H1 (cell line): ENCODE measurements at regions not wholly inside any gene's neighbourhood (a gene's known extent, or its start where the extent isn't known, plus 50 kb on each side); places are given as distances from the start of the nearest gene placed in this dataset.

Source experiments
- CTCF ChIA-PET: fragments of 300-600 bp; sonication (Branson Sonifier 250); formaldehyde crosslinking; loops from one replicate; lab custom pipeline; 2021; ENCODE audit not compliant: partially characterized antibody; lab: Charles Lee
- POLR2A ChIA-PET: fragments of 300-600 bp; sonication (Branson Sonifier 250); formaldehyde crosslinking; loops from one replicate; lab custom pipeline; 2021; ENCODE audit warnings: inconsistent platforms; ENCODE audit not compliant: partially characterized antibody; lab: Charles Lee
- DNase-seq, 2 experiments: peaks; one replicate each; pipeline versions ENCODE4 v3.0.0 to v3.0.0-alpha.2; 2010 to 2022; ENCODE audit warnings: low spot score in 2 of 2, low read depth in 1 of 2, mixed read lengths in 1 of 2
- FAIRE-seq: peaks from 2 replicates; lab custom pipeline; 2011; peaks lifted over from hg19 to GRCh38; lab: Jason Lieb, UNC
- H2AFZ ChIP-seq: 2 replicates; pipeline ENCODE4 v1.8.1; 2012; ENCODE audit warnings: low read length, inconsistent platforms
- H2AK5ac ChIP-seq: 2 replicates; pipeline ENCODE4 v1.6.1; 2013; ENCODE audit warnings: low read depth, low read length
- H2BK120ac ChIP-seq: replicated peaks from 2 replicates; pipeline ENCODE3; 2013; ENCODE audit warnings: low read depth, low read length, inconsistent platforms
- H2BK12ac ChIP-seq: 2 replicates; pipeline ENCODE4 v1.6.1; 2013; ENCODE audit warnings: low read depth, low read length
- H2BK15ac ChIP-seq: 2 replicates; pipeline ENCODE4 v1.6.1; 2013; ENCODE audit warnings: low read length
- H2BK20ac ChIP-seq: 2 replicates; pipeline ENCODE4 v1.6.1; 2013; ENCODE audit warnings: low read length
- H2BK5ac ChIP-seq: 2 replicates; pipeline ENCODE4 v1.6.1; 2013; ENCODE audit warnings: low read depth, low read length
- H3K14ac ChIP-seq: 2 replicates; pipeline ENCODE4 v1.6.1; 2013; ENCODE audit warnings: inconsistent platforms; ENCODE audit not compliant: insufficient read length
- H3K18ac ChIP-seq: 2 replicates; pipeline ENCODE4 v1.6.1; 2013; ENCODE audit warnings: low read length; ENCODE audit errors: extremely low read depth
- H3K23ac ChIP-seq: 2 replicates; pipeline ENCODE4 v1.6.1; 2013; ENCODE audit warnings: inconsistent platforms; ENCODE audit not compliant: insufficient read length
- H3K23me2 ChIP-seq: 2 replicates; pipeline ENCODE4 v1.6.1; 2013; ENCODE audit warnings: low read depth, low read length
- H3K27ac ChIP-seq: 2 replicates; pipeline ENCODE4 v1.6.1; 2011; ENCODE audit warnings: low read depth, low read length, inconsistent platforms
- H3K27me3 ChIP-seq, 4 experiments: replicated peaks in 1 of 4; 1 replicate in 1 of 4; 2 replicates in 3 of 4; pipeline versions ENCODE4 v1.6.1 to v1.8.1; 2011 to 2013; ENCODE audit warnings: low read length in 3 of 4, mild to moderate bottlenecking in 3 of 4, inconsistent platforms in 2 of 4, mixed read lengths in 2 of 4, moderate library complexity in 1 of 4; ENCODE audit not compliant: control insufficient read depth in 3 of 4, insufficient read depth in 3 of 4; ENCODE audit errors: extremely low read depth in 1 of 4
- H3K36me3 ChIP-seq, 4 experiments: 2 replicates each; pipeline versions ENCODE4 v1.6.1 to v1.8.1; 2011 to 2013; ENCODE audit warnings: mild to moderate bottlenecking in 4 of 4, low read length in 3 of 4, moderate library complexity in 2 of 4, control low read depth in 1 of 4, inconsistent platforms in 1 of 4; ENCODE audit not compliant: insufficient read depth in 4 of 4, control insufficient read depth in 2 of 4
- H3K4ac ChIP-seq: replicated peaks from 2 replicates; pipeline ENCODE3; 2013; ENCODE audit warnings: low read length, low read depth, mixed read lengths, inconsistent platforms; ENCODE audit not compliant: insufficient read length
- H3K4me1 ChIP-seq, 4 experiments: replicated peaks in 1 of 4; 1 replicate in 1 of 4; 2 replicates in 3 of 4; pipeline versions ENCODE4 v1.6.1 to v1.8.1; 2011 to 2013; ENCODE audit warnings: low read length in 3 of 4, inconsistent platforms in 2 of 4, mixed read lengths in 1 of 4; ENCODE audit not compliant: insufficient read depth in 4 of 4, control insufficient read depth in 3 of 4
- H3K4me2 ChIP-seq, 2 experiments: 2 replicates each; pipeline versions ENCODE4 v1.6.1 to v1.8.1; 2011 to 2013; ENCODE audit warnings: low read depth in 2 of 2, low read length in 2 of 2, control low read depth in 1 of 2, inconsistent platforms in 1 of 2, mild to moderate bottlenecking in 1 of 2; ENCODE audit not compliant: insufficient read depth in 1 of 2
- H3K4me3 ChIP-seq, 4 experiments: fragments of 200-600, 300-600 bp in 1 of 4; sonication (generic), shearing (Covaris generic), sonication (Bioruptor Twin) in 1 of 4; 2 replicates each; pipeline versions ENCODE4 v1.5.1 to v1.8.1; 2011 to 2016; ENCODE audit warnings: low read length in 4 of 4, low read depth in 3 of 4, control low read depth in 2 of 4, inconsistent platforms in 2 of 4, mild to moderate bottlenecking in 2 of 4, mixed read lengths in 1 of 4, moderate library complexity in 1 of 4; ENCODE audit not compliant: insufficient read depth in 2 of 4; ENCODE audit errors: extremely low read depth in 1 of 4
- H3K56ac ChIP-seq: replicated peaks from 2 replicates; pipeline ENCODE3; 2013; ENCODE audit warnings: low read depth, mild to moderate bottlenecking, mixed read lengths, low read length, inconsistent platforms; ENCODE audit not compliant: insufficient read length
- H3K79me1 ChIP-seq: 2 replicates; pipeline ENCODE4 v1.6.1; 2013; ENCODE audit warnings: low read depth, low read length, control low read depth
- H3K79me2 ChIP-seq, 2 experiments: 2 replicates each; pipeline versions ENCODE4 v1.6.1 to v1.8.1; 2012 to 2013; ENCODE audit warnings: low read length in 2 of 2, mild to moderate bottlenecking in 2 of 2, inconsistent platforms in 1 of 2; ENCODE audit not compliant: insufficient read depth in 2 of 2, control insufficient read depth in 1 of 2
- H3K9ac ChIP-seq, 4 experiments: replicated peaks in 1 of 4; 1 replicate in 1 of 4; 2 replicates in 3 of 4; pipeline versions ENCODE4 v1.6.1 to v1.8.1; 2011 to 2013; ENCODE audit warnings: low read depth in 3 of 4, low read length in 3 of 4, control low read depth in 2 of 4, mild to moderate bottlenecking in 2 of 4, moderate library complexity in 2 of 4, inconsistent platforms in 1 of 4; ENCODE audit errors: extremely low read depth in 1 of 4
- H3K9me3 ChIP-seq, 2 experiments: 2 replicates each; pipeline versions ENCODE4 v1.6.1 to v1.8.1; 2012 to 2013; ENCODE audit warnings: mild to moderate bottlenecking in 2 of 2, moderate library complexity in 2 of 2, control low read depth in 1 of 2, inconsistent platforms in 1 of 2, low read depth in 1 of 2, low read length in 1 of 2, mixed read lengths in 1 of 2; ENCODE audit not compliant: insufficient read depth in 2 of 2
- H4K20me1 ChIP-seq, 2 experiments: replicated peaks in 1 of 2; 2 replicates each; pipeline versions ENCODE3 to v1.8.1; 2011 to 2013; ENCODE audit warnings: inconsistent platforms in 2 of 2, low read length in 2 of 2, mild to moderate bottlenecking in 1 of 2; ENCODE audit not compliant: insufficient read depth in 2 of 2, control insufficient read depth in 1 of 2
- H4K5ac ChIP-seq: 2 replicates; pipeline ENCODE4 v1.6.1; 2013; ENCODE audit warnings: low read length, low read depth, mixed read lengths, inconsistent platforms; ENCODE audit not compliant: insufficient read length
- H4K8ac ChIP-seq: 2 replicates; pipeline ENCODE4 v1.8.0; 2013; ENCODE audit warnings: mild to moderate bottlenecking, moderate library complexity, low read length, inconsistent platforms; ENCODE audit not compliant: insufficient read depth; ENCODE audit errors: extremely low read depth
- H4K91ac ChIP-seq: replicated peaks from 2 replicates; pipeline ENCODE3; 2013; ENCODE audit warnings: low read length, mixed read lengths, inconsistent platforms; ENCODE audit not compliant: insufficient read length
- KDM5A ChIP-seq: fragments of 200-600 bp; IDR thresholded peaks from 2 replicates; pipeline ENCODE4 v1.7.1; 2012; ENCODE audit warnings: mild to moderate bottlenecking, low read length, inconsistent platforms, mixed read lengths
- NANOG ChIP-seq: IDR thresholded peaks from 2 replicates; pipeline ENCODE4 v1.6.1; 2011; ENCODE audit warnings: low read length, low read depth, mild to moderate bottlenecking, inconsistent platforms; ENCODE audit not compliant: insufficient read depth, poor library complexity, severe bottlenecking
- SP2 ChIP-seq: IDR thresholded peaks from 2 replicates; pipeline ENCODE4 v1.6.1; 2012; ENCODE audit warnings: mild to moderate bottlenecking, low read length, inconsistent platforms
- TAF1 ChIP-seq: IDR thresholded peaks from 2 replicates; pipeline ENCODE4 v1.6.1; 2011; ENCODE audit warnings: mild to moderate bottlenecking, low read depth, low read length
- TEAD4 ChIP-seq: IDR thresholded peaks from 2 replicates; pipeline ENCODE4 v1.6.1; 2012; ENCODE audit warnings: low read depth, low read length, inconsistent platforms, mixed read lengths
- WGBS, 2 experiments: shearing (Covaris generic) in 1 of 2; methylation state at CpG; one replicate each; pipeline versions ENCODE4 v1.1.6 to v1.1.7; 2013 to 2015; ENCODE audit warnings: low lambda C conversion rate in 2 of 2, mixed read lengths in 2 of 2, inconsistent platforms in 1 of 2, low coverage in 1 of 2, missing lambda C conversion rate in 1 of 2; ENCODE audit not compliant: insufficient replicate concordance in 2 of 2, insufficient coverage in 1 of 2, insufficient read length in 1 of 2; ENCODE audit errors: extremely low coverage in 1 of 2, missing lambda C conversion rate in 1 of 2; 5-methylcytosine and 5-hydroxymethylcytosine counted together
- TF ChIP-seq, protein P1 (sequence below), 3 experiments: IDR thresholded peaks; 1 replicate in 2 of 3; 2 replicates in 1 of 3; pipeline versions ENCODE4 v1.5.1 to v1.6.1; 2011; ENCODE audit warnings: low read length in 3 of 3, mild to moderate bottlenecking in 3 of 3, inconsistent platforms in 2 of 3, low read depth in 1 of 3, moderate library complexity in 1 of 3; ENCODE audit not compliant: insufficient read depth in 1 of 3; ENCODE audit errors: control extremely low read depth in 1 of 3

DNA sequence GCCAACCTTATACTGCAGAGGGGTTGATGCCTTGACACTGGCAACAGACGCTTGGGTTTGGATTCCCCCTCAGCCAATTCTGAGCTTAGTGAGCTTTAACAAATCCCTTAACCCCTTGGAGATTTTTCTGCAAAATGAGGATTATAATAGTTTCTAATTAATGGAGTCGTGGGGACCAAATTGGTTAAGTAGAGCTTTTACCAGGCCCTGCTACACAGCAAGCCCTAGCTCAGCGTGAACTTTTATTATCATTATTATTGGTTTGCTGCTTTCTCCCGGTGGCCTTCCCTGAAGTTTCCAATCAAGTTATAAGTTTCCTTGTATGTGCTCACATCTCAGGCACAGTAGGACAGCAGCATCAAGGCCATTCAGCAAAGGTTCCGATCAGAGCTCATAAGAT is 156.6 kb upstream of the GUCY1A2 start:
- no peak overlapping the region for H2BK5ac ChIP-seq
- no peaks in the 10 kb centered on the region for H3K9me3 ChIP-seq
- FAIRE-seq (no peak), DNase-seq (no peak)
- no peak overlapping the region for H2BK15ac ChIP-seq
- H2AK5ac ChIP-seq, result no peak overlapping the region
- no peak overlapping the region for H3K18ac ChIP-seq
- no peak overlapping the region for H3K4me2 ChIP-seq
- no peak overlapping the region for H3K27ac ChIP-seq
- H4K5ac ChIP-seq, result no peak overlapping the region
- no peak overlapping the region for H3K9ac ChIP-seq
- H3K14ac ChIP-seq, result no peak overlapping the region
- no peak overlapping the region for H3K23ac ChIP-seq
- no peak overlapping the region for H3K56ac ChIP-seq
- no peak overlapping the region for H2BK20ac ChIP-seq
- no peak overlapping the region for H2BK120ac ChIP-seq
- no peak overlapping the region for H2BK12ac ChIP-seq
- WGBS, 2 experiments, result 90% methylated on average over 5 of the region's 5 CpGs; no CpG with 5 or more reads in 1 of the 2 experiments
- H2AFZ ChIP-seq, result no peak overlapping the region
- H3K27me3 ChIP-seq, result peaks cover 0 to 1% (median 0%) of the 10 kb centered on the region in 4 experiments; a peak in 1 of 7 replicates
- H3K36me3 ChIP-seq, result no peaks in the 10 kb centered on the region
- H3K79me1 ChIP-seq, result no peaks in the 10 kb centered on the region
- peaks cover 0 to 2% (median 0%) of the 10 kb centered on the region in 4 experiments; a peak in 1 of 7 replicates for H3K4me1 ChIP-seq
- POLR2A ChIA-PET, result no interaction called here
- H4K8ac ChIP-seq, result no peak overlapping the region
- no peaks in the 10 kb centered on the region for H3K23me2 ChIP-seq
- H4K91ac ChIP-seq, result no peak overlapping the region
- CTCF ChIA-PET, result no interaction called here
- no peaks in the 10 kb centered on the region for H3K79me2 ChIP-seq
- TF ChIP-seq SP2 (no peak), KDM5A (no peak), TAF1 (no peak), NANOG (no peak), TEAD4 (no peak)
- TF ChIP-seq, protein P1, sequence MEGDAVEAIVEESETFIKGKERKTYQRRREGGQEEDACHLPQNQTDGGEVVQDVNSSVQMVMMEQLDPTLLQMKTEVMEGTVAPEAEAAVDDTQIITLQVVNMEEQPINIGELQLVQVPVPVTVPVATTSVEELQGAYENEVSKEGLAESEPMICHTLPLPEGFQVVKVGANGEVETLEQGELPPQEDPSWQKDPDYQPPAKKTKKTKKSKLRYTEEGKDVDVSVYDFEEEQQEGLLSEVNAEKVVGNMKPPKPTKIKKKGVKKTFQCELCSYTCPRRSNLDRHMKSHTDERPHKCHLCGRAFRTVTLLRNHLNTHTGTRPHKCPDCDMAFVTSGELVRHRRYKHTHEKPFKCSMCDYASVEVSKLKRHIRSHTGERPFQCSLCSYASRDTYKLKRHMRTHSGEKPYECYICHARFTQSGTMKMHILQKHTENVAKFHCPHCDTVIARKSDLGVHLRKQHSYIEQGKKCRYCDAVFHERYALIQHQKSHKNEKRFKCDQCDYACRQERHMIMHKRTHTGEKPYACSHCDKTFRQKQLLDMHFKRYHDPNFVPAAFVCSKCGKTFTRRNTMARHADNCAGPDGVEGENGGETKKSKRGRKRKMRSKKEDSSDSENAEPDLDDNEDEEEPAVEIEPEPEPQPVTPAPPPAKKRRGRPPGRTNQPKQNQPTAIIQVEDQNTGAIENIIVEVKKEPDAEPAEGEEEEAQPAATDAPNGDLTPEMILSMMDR (IDR thresholded peaks at IDR 0.05; ENCODE audit: control extremely low read depth in 1 of 3, insufficient read depth in 1 of 3, low read depth in 1 of 3, low read length in 3 of 3), result no peak
- TF ChIP-seq, all 59 proteins: peak for 0
- Histone ChIP-seq H3K4me3 (no peak overlapping the region), H4K20me1 (no peaks in the 10 kb centered on the region), H3K4ac (no peak overlapping the region)
